Activated T-cell treated with anti-CD3 and anti-CD28 coated beads for 4 hours (primary cell): ENCODE measurements at regions not wholly inside any gene's neighbourhood (a gene's known extent, or its start where the extent isn't known, plus 50 kb on each side); places are given as distances from the start of the nearest gene placed in this dataset.
"Not testable (repeated sequence)": the region's sequence is repeated elsewhere in the genome, so short reads cannot be mapped to it uniquely, and the experiment has no call there.

Source experiments
- DNase-seq: peaks from one replicate; pipeline ENCODE4 v3.0.0-alpha.2; 2020

DNA sequence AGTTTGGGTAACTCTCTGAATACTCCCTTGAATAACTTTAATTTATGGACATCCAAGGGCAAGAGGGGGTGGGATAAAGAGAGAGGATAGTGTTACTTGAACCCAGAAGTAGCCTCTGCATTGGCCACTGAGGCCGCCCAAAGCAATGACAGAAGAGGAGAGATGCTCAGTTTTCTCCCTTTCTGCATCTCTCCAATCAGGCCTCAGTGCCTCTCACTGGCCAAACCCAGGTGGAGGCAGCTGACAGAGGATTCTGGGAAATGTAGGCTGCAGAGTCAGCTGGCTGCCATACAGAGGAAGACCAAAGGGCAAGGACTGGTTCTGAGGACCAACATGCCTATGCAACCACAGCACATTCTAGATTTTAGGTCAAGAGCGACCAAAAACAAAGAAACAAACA, 719.4 kb downstream of the MAT2B start:
- DNase-seq = no peak

DNA sequence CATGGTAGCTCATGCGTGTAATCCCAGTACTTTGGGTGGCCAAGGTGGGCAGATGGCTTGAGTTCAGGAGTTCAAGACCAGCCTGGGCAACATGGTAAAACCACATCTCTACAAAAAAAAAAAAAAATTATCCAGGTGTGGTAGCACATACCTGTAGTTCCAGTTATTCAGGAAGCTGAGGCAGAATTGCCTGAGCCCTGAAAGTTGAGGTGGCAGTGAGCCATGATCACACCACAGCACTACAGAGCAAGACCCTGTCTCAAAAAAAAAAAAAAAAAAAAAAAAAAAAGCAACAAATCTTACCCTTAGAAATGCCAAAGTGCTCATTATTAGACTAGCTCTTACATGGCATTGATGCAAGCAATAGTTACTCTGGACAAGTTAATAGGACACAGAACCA, 724.9 kb downstream of the MAT2B start:
- no peak for DNase-seq

- DNase-seq = no peak
These were observed 728.4 kb downstream of the MAT2B start for GRCh38 chr5:164233791-164234190.

DNA sequence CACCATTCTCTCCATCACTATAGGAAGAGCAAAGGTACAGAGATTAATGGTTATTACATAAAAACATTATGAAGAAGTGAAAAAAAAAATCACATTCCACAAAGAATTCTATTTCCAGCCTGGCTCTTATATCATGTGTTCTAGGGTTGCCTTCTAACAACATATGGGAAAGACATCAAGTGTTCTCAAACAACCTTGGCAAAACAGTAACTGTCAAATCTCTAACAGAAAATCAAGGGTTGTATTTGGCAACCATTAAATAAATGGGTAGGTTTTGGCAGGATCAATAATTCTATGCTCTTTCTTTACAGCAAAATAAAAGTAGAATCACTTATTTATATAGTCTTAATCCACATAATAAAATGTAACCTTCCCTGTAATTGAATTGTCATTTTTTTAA, 728.9 kb downstream of the MAT2B start:
- DNase-seq = no peak

DNA sequence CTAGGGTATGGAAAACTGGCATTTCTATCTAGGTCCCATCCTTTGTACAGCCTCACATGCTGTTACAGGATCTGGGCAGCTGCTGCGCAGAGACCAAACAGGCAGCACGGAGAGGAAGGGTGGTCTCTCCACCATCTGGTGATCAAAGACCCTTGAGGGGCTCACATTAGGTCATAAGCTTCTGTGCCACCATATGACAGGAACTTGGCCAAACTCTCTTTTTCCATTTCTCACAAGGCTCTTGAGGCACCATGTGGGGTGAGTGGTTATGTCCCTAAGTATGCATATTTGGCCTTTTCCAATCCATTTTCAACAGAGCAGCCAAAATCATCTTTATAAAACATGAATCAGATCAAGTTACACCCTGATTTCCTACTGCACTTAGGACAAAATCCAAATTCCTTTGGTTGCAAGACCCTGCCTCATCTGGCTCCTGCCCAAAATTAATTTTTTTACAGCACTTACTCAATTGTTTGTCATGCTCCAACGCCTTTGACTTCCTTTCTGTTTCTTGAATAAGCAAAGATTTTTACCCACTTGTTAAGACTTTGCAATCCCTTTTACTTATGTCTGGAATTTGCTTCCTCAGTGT, 730.0 kb downstream of the MAT2B start:
- no peak for DNase-seq

DNA sequence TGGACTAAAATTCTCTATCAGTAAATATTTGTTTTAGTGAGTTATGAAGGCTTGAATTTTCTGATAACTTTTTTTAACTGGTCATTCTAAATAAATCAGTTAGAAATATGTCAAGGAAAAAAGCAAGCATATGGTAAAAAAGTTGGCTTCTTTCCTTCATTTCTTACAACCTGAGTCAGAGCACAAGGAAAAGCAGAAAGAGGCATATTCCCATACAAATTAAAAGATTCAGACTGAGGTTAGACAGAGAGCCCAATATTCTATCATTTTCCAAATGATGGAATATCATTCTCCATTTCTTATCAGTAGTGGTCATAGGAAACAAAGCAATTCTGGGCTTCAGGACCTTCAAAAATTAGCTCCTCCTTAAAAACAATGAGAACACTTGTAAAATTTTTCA, 732.1 kb downstream of the MAT2B start:
- DNase-seq = no peak

DNA sequence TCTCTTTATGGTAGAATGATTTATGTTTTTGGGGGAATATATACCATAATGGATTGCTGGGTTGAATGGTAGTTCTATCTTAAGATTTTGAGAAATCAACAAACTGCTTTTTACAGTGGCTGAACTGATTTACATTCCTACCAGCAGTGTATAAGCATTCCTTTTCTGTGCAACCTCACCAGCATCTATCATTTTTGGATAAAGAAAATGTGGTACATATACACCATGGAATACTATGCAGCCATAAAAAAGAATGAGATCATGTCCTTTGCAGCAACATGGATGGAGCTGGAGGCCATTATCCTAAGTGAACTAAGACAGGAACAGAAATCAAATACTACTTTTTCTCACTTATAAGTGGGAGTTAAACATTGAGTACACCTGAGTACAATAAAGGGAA, 746.4 kb downstream of the MAT2B start:
- not testable (repeated sequence) for DNase-seq

- no peak for DNase-seq
These were observed 748.3 kb downstream of the MAT2B start for GRCh38 chr5:164253764-164254163.

DNA sequence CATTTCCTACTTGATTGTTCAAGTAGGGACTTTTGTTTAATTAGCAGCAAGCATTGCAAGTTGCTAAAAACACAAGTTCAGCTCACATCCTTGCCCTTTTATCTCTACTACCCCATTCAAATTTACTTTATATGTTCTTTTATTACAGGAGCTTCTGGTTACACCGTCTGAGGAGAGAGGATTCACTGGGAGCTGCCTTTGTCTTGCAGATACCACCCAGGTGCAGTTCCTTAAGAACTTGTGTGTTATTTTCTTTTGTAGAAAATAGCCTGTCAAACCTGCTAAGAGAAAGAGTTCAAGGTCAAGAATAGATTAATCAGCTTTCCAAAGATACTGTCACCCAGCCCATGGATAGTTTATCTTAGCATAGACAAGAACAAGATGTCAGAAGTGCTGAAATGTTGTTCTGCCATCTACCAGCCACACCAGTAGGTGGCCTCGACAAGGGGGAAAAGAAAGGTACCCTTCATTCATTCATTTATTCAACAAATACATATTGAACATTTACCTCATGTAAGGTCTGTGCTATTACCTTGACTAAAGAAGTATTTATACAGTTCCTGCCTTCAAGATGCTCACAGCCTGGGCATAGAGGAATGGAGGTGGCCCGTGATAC, 750.3 kb downstream of the MAT2B start:
- DNase-seq = no peak

GRCh38 chr5:164256351-164256750, 750.9 kb downstream of the MAT2B start:
- DNase-seq = no peak

DNA sequence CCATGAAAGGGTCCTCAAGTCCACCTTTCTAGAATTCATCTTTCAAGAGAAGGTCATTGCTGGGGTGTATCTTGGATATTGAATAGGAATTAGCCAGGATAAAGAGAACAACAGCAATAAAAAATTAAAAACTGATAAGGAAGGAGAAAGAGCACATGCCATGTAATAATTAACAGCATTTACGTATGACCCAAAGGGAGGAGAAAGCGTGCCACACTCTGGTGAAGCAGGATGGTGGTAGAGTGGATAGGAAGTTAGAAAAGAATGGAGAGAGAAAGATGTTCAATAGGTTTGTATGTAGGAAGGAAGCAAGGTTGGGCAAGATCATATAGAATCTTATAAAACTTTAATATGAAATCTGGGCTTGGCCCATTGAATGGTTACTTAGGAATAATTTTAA, 751.5 kb downstream of the MAT2B start:
- DNase-seq = no peak

DNA sequence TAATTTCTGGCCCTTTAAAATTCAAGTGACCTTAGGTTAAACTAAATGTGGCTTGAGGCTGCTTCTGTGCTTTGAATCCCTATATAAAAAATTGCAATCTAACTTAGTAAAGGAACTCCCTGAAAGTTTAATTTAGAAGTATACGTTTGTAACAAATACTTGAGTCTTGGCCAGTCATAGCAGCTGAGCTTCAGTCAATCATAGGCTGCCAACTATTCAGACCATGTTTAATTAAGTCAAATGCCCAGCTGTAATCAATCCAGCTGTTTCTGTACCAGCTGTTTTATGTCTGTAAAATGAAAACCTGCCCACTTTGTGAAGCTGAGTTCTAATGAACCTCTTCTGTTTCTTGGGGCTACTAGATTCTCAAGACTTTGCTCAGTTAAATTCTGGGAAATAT, 760.1 kb downstream of the MAT2B start:
- no peak for DNase-seq

- DNase-seq = no peak
These were observed 761.2 kb downstream of the MAT2B start for GRCh38 chr5:164266571-164266970.

- DNase-seq = no peak
These were observed 772.3 kb downstream of the MAT2B start for GRCh38 chr5:164277720-164278119.

DNA sequence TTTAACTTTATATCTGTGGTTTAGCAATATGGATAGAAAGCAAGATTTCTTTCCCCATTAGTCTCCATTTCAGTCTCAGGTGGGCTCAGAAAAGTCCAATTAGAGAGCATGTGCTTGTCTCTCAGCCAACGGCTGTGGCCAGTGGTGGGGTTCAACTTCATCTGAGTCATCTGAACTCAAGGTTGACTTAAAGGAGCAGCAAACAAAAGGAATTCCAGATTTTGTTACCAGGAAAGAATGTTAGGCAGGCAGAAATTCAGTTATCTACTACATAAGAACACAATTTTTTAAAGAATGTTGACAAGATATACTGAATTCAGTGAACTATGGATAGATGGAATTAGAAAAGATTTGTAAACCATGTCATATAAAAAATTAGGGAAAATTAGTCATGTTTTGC, 784.1 kb downstream of the MAT2B start:
- no peak for DNase-seq

DNA sequence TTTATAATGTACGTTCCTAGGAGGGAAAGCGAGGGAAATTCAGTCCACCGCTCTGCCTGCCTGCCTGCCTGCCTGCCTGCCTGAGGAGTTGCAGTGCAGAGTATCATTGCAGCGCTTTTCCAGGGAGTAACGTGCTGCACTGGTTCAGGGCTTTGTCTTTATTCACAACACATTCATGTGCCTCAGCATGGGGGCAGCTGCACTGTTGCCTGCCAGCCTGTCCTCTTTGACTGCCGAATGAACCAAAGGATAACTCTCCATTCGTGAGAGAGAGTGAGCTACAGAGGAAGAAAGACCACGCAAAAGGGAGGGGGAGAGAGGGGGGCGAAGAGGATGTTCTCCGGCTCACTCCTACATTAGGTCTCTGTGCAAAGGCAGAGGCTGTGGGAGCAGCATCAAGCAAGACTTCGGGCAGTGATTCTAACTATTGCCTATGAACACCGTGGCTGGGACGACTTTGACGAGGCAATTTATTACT, 791.2 kb downstream of the MAT2B start:
- no peak for DNase-seq

- DNase-seq = no peak
These were observed 792.7 kb downstream of the MAT2B start for GRCh38 chr5:164298165-164298564.

DNA sequence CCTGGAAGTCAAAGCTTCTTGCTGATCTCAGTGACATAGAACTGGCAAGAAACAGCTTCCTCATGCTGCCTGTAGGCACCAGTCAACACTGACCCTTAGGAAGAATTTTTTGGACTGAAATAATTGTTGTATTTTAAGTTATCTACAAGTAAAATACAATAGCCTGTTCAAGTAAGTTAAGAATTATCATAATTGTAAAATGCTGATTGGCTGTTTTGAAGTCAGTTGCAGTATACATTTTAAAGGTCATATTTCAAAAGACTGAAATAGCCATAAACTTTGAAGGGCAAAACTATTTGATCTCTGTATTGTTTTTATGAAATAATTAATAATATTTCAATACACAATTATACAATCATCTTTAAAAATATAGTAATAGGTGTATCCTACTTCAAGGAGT, 794.9 kb downstream of the MAT2B start:
- no peak for DNase-seq

GRCh38 chr5:164301136-164301535, 795.7 kb downstream of the MAT2B start:
- DNase-seq = no peak

- DNase-seq = no peak
These were observed 796.3 kb downstream of the MAT2B start for GRCh38 chr5:164301708-164302107.

DNA sequence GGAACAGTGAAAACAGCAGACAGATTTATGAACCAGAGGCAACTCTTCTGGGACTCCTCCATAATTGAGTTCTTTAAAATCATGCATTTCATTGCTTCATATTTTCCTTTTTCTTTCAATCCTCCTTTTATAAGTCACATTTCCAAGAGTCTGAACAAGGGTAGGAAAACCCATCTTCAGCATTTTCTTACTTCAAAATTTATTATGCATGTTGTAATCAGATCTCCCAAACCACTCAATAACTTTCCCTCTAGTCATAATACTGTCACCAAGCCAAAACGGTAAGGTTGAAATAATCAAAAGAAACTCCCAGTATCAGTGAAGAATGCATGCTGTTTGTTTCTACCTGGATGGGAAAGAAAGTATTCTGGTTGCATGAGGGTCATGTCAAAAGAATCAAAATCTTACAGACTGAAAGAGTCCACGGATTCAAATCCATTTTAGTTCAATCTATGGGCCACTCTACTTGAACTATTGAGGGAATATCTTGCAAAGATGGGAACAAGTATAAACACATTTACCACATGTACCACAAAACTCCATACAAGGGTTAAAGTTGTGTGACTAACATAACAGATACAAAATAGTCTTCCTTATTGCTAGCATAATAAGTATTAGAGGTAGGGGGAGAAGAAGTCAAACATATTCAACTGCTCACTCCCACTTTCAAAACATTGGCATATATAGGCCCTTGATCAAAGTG, 797.3 kb downstream of the MAT2B start:
- no peak for DNase-seq

DNA sequence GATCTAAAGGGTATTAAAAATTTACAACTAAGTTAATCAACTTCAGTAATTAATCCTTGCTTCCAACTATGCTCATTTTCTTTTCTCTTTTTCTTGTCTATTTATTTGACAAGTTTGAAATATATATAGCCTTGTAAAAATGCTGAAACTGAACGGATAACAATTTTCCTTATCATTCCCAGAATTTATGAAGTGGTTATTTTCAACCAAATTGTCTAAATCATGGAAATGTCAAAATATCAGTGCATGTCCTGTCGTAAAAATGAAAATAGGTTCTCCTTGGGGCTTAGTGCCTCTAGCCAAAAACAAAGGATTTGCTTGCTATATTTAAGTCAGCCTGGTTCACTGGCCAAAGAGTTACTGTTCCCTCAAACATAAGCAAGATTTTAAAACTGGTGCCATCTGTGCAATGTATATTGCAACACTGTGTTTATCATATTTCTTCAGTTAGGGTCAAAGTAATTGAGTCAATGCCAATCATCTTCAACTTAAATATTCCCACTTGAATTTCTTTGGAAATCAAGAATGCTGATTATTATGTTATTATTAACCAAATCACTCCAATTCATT, 798.3 kb downstream of the MAT2B start:
- no peak for DNase-seq

DNA sequence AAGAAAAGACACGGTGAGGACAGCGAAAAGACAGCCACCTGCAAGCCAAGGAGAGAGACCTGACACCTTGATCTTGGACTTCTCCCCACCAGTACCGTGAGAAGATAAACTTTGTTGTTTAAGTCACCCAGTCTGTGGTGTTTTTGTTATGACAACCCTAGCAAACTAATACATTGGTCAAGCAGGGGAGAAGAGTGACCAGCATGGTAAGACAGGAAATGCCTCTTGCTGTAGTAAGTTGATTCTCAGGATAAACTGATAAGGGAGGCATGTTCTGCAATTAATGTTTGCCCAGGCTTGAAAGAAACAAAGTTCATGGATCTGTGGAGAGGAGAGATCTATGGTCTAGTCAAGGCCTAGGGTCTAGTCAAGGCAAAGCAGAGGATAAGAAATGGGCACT, 801.2 kb downstream of the MAT2B start:
- no peak for DNase-seq

DNA sequence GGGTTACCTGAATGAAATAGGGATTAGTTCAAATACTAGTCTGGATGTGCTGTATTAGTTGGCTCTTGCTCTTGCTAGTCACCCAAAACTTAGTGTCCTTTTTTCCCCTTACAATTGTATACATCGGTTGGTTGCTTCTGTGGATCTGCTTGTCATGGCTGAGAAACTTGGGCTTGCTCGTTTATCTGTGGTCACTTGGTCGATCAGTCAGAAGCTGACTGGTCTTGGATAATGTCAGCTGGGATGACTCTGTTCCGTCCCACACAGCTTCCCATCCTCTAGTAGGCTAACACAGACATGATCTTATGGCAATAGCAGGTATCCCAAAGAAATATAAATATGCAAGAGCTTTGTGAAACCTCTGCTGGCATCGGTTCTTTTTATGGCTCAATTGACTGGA, 807.4 kb downstream of the MAT2B start:
- DNase-seq = no peak
